T-helper 2 cell (primary cell): ENCODE measurements at regions not wholly inside any gene's neighbourhood (a gene's known extent, or its start where the extent isn't known, plus 50 kb on each side); places are given as distances from the start of the nearest gene placed in this dataset.
"Not testable (repeated sequence)": the region's sequence is repeated elsewhere in the genome, so short reads cannot be mapped to it uniquely, and the experiment has no call there.

Source experiments
- DNase-seq, 5 experiments: peaks; one replicate each; pipeline versions ENCODE4 v3.0.0 to v3.0.0-alpha.2; 2012 to 2022

- DNase-seq, result no peak
Observed at GRCh38 chr7:91357379-91357778, 93.1 kb downstream of the FZD1 start.

DNA sequence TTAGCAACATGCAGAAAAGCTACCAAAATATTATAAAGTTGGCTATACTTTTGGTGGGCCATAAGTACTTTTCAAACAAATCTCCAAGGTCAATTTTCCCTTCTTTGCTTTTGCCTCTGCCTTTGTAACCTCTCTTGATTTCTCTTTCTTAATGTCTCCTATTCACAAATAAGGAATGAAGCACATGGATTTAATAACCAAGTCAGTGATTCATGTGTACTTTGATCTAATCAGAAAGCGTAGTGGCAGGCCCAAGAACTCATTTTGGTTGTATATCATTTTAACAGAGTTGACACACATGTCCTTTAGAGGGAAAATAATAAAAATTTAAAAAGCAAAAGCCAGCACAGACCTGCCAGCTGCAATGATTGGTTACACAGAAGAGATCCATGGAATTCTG lies 93.7 kb downstream of the FZD1 start:
- DNase-seq, result no peak

DNA sequence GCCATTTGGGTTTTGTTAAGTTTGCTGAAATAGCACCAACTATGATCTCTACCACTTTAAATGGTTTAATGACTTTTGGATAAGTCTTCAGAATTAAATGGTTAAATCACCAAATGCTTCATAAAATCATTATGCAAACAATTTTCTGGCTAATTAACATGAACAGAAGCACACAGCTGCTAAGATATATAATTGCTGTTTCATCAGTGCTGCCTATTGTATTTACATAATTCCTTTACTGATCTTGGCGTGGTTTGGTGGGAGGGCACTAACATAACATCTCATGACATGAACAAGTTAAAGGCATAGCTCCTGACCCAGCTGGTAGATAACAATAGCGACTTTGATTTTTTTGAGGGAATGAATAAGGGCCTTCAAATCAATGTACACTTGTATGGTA lies 94.1 kb downstream of the FZD1 start:
- no peak for DNase-seq

GRCh38 chr7:91365097-91365496 lies 100.9 kb downstream of the FZD1 start:
- not testable (repeated sequence) for DNase-seq

DNA sequence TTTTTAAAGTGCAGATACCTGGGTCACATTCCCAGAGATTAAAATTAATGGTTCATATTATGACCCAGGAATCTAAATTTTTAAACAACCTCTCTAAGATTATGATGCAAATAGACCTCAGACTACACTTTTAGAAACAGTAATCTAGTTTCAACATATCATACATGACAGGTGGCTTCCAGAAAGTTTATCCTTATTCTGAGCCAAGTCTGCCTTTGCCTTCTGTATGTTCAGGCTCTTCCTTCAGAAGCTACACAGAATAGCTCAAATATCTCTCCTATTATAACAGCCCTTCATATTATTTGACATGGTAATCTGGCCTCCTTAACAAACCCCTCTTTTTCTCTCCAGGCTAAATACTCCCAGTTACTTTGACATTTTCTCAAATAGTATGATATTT lies 101.9 kb downstream of the FZD1 start:
- no peak for DNase-seq

- DNase-seq, result no peak
Observed at GRCh38 chr7:91367812-91368578, 103.8 kb downstream of the FZD1 start.

DNA sequence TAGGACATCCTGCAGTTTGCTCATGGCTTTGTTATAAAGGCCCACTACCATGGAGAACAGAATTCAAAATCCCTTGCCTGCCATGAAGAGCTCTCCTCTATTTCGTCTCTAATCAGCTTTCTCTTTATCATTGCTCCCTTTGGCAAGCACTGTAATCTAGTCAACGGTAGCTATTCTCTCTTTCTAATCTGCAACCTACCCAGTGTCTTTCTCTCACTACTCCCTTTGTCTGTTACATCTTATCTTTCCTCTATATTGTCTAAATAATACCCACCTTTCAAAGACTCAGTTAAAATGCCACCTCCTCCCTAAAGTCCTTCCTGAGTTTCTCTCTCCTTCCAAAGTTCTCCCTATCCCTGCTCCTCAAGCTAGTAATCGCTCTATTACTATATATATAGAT lies 108.1 kb downstream of the FZD1 start:
- no peak for DNase-seq

DNA sequence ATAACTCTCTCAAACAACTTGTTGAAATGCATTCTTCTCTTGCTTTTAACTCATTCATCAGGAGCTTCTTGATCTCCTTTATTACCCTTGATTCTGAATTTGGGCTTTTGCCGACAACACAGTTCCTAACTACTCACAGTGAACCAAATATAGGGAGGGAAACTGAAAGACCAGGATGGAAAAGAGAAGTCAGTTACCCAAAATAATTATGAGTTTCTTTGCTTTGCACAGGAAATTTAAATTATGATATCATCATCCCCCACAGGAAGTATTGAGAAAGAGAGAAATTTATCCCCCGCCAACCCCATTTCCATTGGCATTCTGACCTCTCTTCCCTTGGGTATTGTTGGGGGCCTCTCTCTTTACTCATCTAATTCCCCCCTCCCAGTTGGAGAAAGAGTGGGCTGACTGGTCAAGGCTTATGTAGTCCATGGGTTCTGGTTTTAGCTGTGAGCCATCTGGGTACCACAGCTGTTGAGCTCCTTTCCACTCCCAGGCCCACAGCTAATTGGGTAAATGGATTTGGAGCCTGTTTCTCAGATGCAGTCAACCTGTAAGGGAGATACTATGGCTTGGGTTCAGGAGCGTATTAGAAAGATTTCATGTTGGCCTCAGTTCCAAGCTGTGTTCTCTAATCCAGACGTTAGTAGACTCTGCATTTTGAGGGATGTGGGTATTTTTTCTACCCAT lies 109.0 kb downstream of the FZD1 start:
- no peak for DNase-seq

DNA sequence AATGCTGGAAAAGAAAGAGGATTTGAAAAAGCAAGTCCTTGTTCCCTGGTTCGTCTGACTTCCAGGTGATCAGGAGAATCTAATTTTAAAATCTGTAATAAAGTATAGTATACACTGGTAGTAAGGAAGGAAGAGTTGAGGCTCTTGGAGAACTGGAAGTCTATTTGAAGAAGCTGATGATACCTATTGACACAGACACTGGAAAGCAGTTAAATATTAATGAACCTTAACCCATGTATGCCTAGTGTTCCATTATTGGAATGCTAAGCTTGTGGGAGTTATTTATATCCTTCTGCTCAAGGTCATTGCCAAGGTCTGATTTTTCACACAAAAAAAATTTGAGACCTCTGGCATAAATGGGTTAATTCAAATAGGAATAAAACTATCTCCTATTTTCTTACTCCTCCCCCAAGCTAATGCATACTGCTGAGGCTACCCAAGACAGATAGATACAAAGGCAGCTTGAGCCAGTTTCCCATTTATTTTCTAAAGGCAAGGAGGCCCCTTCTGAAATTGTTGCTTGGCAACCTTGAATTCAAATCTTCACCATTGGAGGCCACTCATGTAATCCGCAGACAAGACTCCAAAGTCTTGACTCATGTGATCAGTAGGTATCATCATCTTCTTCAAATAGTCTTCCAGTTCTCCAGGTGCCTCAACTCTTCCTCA lies 110.2 kb downstream of the FZD1 start:
- DNase-seq, result no peak

DNA sequence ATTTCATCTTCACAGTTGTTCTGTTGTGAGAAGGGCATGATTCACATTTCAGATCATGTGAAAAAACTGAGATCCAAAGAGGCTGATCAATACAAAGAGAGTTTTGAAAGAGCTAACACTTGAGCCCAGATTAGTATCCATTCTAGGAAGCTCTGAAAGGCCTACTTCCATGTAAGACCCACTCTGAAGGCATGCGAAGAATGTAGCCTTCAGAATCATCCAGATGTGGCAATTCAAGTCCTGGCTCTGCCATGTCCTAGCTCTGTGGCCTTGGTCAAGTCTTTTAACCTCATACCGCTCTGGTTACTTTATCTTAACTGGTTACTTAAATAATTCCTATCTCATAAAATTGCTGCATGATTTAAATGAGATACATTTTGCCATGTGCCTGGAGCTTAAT lies 111.1 kb downstream of the FZD1 start:
- DNase-seq, result no peak

GRCh38 chr7:91378131-91378530 lies 113.9 kb downstream of the FZD1 start:
- no peak for DNase-seq

- no peak for DNase-seq
Observed at GRCh38 chr7:91379236-91379635, 115.0 kb downstream of the FZD1 start.

- DNase-seq, result no peak
Observed at GRCh38 chr7:91379991-91380390, 115.8 kb downstream of the FZD1 start.

DNA sequence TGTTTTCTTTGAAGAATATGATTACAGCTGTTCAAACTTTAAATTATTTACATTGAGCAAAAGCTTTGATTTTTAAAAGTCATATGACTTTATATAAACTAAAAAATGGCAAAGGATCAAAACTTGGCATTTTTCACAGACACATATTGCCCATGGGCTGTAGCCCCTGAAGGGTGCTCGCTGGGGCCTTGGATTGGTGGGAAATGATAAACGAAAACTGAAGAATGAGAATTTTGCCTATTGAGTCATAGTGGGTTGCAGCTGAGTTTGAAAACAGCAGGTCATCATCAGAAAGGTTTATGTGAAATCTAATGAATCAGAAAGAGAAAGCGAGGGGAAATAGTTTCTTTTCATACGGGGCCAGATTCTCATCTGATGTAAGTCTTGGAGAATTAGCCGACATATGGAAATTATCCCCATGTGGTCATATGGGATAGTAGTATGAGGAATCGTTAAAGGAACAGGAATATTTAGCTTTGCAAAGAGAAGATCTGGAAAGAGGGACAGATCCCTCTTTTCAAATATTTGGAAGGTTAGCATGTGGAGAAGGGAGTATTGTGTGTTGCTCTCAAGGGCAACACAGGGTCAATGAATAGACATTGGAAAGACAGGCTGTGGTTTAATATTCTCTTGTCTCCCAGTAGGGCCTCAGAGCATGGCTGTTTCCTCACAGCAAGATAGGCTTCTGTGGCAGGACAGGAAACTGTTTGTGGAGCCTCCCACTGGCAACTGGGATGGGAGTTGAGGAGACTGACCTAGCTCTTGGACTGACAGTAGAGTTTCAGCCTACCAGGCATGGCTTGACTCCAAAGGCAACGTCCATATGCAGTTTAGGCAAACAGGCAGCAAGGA lies 119.0 kb downstream of the FZD1 start:
- DNase-seq, result no peak

- no peak for DNase-seq
Observed at GRCh38 chr7:91383905-91384274, 119.7 kb downstream of the FZD1 start.

DNA sequence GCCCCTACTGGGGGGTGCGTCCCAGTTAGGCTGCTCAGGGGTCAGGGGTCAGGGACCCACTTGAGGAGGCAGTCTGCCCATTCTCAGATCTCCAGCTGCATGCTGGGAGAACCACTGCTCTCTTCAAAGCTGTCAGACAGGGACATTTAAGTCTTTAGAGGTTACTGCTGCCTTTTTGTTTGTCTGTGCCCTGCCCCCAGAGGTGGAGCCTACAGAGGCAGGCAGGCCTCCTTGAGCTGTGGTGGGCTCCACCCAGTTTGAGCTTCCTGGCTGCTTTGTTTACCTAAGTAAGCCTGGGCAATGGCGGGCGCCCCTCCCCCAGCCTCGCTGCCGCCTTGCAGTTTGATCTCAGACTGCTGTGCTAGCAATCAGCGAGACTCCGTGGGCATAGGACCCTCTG lies 130.5 kb downstream of the FZD1 start:
- not testable (repeated sequence) for DNase-seq

DNA sequence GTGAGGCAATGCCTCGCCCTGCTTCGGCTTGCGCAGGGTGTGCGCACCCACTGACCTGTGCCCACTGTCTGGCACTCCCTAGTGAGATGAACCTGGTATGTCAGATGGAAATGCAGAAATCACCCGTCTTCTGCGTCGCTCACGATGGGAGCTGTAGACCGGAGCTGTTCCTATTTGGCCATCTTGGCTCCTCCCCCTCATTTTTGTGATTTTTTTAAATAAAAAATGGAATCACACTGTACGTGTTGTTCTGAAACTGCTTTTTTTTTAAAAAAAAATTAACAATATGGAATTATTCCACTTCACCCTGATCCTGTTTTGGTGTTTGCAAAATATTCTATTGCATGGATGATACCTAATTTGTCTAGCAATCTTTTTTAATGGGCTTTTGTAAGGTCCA lies 131.1 kb downstream of the FZD1 start:
- not testable (repeated sequence) for DNase-seq

GRCh38 chr7:91397096-91397495 lies 132.9 kb downstream of the FZD1 start:
- DNase-seq, result no peak

DNA sequence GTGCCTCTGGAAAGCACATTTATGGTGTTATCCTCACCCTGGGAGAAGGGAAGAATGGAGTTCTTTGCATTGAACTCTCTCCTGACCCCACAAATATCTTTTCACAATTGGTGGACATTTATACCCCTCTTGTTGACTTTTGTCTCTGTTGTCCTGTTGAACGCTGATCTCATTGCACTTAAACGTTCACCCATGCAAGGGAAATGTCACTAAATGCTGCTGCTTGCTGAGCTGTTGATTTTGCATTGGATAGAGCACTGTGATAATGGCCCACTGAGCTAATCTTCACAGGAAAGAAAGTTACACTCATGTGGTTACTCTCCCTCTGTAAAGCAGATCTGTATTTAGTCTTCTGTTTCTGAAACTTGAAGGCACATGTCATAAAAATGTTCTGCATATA lies 133.4 kb downstream of the FZD1 start:
- no peak for DNase-seq

DNA sequence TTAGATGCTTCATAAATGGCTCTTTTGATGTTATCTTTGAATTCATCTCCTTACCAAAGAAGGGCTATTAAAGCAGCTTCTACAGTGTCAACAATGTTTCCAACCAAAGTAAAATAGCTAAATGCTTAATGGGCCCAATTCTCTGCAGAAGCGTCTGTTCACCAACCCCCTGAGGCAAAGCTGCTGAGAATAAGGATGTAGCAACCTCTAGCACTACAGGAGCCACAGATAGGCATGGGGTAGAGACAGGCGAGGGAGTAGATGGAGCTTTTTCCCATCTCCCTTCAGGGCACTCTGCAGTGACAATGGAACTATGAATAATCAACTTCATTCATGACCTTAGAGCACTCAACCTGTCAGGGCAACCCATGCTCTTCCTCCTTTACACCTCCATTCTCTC lies 134.1 kb downstream of the FZD1 start:
- DNase-seq, result no peak

- DNase-seq, result no peak
Observed at GRCh38 chr7:91405092-91405788, 141.0 kb downstream of the FZD1 start.

GRCh38 chr7:91405873-91406272 lies 141.6 kb downstream of the FZD1 start:
- not testable (repeated sequence) for DNase-seq
